ENCODE measurements at regions not wholly inside any gene's neighbourhood (a gene's known extent, or its start where the extent isn't known, plus 50 kb on each side); places are given as distances from the start of the nearest gene placed in this dataset.

- TF ChIP-seq CTCF (conservative IDR thresholded peaks at IDR 0.05; ENCODE audit: low read length) (no peak), EZH2phosphoT487 (IDR thresholded peaks at IDR 0.05; ENCODE audit: borderline replicate concordance) (no peak)
Measured at GRCh38 chr3:68483041-68483440, 449.3 kb downstream of the TAFA4 start.
